ENCODE measurements at regions not wholly inside any gene's neighbourhood (a gene's known extent, or its start where the extent isn't known, plus 50 kb on each side); places are given as distances from the start of the nearest gene placed in this dataset.
"Not testable (repeated sequence)": the region's sequence is repeated elsewhere in the genome, so short reads cannot be mapped to it uniquely, and the experiment has no call there.

DNA sequence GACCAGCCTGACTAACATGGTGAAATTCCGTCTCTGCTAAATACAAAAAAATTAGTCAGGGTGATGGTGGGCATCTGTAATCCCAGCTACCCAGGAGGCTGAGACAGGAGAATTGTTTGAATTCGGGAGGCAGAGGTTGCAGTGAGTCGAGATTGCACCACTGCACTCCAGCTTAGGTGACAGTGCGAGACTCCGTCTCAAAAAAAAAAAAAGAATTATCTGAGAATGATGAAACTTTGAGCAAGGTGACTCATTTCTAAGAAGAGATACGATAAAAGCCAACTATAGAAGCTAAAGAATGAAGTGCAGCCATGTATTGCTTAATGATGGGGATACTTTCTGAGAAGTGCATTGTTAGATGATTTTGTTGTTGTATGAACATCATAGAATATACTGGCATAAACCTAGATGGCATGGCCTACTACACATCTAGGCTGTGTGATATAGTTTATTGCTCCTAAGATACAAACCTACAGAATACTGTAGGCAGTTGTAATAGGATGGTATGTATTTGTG lies 64.7 kb downstream of the SNRPE start:
- DNase-seq: no peak

DNA sequence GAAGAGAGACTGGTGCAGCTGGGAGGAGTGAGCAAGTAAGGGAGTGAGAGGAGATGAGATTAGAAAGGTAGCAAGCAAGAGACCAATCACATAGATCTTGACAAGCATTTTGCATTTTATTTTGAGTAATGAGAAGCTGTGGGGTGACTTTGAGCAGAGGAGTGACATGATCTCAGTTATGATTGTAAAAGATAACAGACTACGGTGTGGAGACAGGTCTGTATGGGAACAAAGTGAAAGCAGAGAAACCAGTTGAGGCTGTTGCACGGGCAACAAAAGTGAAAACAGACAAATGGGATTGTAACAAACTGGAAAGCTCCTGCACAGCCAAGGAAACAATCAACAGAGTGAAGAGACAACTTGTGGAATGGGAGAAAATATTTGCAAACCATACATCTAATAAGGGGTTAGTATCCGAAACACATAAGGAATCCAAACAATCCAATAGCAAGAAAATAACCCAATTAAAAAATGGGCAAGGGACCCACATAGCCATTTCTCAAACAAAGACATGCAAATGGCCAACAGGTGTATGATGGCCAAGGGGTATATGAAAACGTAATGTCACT lies 68.4 kb downstream of the SNRPE start:
- DNase-seq: no peak

DNA sequence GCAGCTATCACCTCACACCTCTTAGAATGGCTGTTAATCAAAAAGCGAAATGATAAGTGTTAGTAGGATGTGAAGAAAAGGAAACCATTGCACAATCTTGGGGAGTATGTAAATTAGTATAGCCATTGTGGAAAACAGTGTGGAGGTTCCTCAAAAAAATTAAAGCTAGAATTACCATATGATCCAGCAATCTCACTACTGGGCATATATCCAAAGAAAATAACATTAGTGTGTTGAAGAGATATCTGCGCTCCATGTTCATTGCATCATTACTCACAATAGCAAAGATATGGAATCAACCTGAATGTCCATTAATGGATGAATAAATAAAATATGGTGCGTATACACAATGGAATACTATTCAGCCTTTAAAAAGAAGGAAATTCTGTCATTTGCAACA lies 68.9 kb downstream of the SNRPE start:
- DNase-seq: no peak

DNA sequence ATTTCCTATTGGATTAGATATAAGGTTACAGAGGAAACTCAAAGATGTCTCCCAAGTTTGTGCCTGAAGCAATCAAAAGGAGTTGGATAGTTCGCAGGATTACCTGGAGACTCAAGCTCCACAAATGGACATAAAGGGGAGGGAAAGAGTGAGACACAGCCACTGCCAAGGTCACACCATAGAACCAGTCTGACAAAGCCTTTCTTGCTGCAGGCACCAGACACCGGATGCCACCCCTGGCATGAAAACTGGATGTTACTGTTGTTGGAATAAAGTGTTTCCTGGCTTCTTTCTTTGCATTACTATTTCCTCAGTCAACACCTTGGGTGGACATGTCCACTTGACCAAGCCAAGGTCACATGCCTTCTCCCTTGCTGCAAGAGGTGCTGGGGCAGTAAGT lies 70.6 kb downstream of the SNRPE start:
- DNase-seq: no peak

DNA sequence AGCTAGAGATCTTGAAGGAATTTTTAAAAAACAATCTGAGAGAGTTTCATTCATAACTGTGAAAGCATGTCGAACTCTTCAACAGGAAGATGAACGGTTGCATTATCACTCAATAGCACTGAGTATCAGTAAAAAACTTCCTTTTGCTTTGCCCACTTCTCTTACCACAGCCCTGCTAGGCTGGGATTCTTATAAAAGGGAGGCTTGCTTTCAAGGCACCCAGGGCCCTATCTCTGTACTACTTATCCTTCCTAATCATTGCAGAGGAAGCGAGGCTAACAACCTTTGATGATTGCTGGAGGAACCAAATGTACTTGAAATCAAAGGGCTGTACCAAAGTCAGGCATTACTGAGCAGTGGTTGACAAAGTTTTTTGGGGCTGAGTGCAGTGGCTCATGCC lies 71.2 kb downstream of the SNRPE start:
- no peak for DNase-seq

DNA sequence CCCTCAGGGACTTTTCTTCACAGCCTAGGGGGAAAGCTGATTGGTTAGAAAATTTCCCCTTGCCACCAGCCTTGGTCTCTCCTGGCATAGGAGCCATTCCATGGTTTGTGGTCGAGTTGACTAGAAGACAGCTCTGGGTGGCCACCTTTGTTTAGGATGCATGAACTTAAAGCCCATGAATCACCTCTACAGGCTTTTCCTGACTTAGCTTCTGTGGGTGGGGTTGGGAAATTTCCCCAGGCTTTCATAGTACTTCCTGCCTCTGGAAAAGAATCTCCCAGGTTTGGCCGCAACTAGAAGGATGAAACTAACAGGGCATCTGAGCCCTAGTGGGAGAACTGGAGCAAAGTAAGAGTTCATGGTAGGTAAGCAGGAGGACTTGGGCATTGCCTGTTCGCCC lies 72.6 kb downstream of the SNRPE start:
- no peak for DNase-seq

DNA sequence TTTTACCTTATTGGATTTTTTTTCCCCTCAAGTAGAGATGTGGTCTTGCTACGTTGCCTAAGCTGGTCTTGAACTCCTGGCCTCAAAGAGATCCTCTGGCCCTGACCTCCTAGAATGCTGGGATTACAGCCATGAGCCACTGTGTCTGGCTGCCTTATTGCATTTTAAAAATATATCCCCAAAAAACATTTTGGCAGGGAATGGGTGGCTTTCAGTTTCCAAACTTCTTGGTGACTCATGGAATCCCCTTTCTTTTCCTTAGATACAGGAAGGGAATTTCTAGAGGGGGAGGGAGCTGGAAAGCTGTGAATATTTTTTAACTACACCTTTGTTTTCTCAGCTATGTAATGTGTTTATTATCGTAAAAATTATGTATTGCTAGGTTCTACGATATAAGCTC lies 73.3 kb downstream of the SNRPE start:
- no peak for DNase-seq

DNA sequence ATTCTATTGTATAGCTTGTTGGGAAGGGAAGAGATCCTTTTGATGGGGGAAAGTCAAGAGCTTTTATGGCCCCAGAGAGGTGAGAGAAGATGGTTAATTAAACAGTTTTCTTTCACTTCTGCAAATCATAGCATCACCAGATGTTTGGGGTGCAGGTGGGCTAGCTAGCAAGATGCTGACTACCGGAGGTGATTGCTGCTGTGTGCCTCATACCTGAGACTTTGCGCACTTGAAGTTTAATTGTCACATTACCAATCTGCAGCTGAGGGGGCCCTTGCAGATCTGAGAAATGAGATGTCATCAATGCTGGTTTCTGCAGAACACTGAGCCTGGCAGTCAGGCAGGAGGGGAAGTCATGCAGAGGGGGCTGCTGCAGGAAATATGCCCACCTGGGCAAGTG lies 73.9 kb downstream of the SNRPE start:
- DNase-seq: no peak

DNA sequence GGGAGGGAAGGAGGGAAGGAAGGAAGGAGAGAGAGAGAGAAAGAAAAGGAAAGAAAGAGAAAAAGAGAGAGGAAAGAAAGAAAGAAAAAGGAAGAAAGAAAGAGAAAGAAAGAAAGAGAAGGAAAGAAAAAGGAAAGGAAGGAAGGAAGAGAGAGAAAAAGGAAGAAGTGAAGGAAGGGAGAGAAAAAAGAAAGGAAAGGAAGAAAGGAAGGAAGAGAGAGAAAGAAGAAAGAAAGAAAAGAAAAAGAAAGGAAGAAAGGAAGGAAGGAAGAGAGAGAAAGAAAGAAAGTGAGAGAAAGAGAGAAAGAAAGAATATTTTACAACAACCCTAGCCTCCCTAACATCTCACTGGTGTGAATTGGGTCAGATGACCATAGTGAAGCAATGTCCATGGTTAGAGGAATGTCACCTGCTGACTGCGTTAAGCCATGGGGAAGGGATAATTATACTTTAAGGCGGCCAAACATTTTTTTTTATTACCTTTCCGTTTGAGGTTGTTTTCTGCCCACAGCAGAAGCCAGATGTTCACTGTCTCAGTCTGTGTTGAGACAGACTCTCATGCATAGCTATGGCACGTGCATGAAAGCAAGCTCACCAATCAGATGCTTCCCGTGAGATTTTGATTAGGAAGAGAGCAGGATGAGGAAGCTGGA lies 76.4 kb downstream of the SNRPE start:
- DNase-seq: no peak

DNA sequence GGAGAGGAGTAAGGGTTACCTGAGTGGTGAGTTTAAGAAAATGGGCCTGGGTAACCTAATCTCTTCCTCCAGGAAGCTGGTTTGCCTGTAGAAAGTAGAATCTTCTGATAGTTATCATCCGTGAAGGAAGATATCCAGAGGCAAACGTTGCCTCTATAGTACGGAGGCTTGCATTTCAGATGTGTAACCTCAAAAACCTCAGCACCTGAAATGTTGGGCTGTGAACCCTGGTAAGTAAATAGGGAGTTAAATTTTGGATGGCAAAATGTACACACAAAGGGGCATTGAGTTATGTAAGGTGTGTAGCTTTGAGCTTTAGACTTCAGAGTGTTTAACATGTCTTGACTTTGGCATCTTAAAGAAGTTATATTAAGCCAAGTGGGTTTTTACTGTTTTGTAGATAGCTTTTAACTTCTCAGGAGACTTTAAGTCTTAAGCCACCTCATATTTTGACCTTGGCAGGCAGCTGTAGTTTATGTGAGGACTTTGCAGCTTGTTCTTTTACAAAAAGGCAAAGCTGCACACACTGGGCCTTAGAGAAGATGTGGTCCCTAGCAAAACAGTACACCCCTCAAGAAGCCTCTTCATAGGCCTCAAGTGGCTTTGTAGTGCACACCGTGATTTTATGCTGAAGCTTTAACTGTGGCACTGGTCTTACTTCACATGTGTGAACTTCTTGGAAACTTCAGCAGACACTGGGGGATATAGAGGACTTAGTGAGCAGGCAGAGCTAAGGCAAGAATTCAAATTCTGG lies 83.4 kb downstream of the SNRPE start:
- DNase-seq: no peak

DNA sequence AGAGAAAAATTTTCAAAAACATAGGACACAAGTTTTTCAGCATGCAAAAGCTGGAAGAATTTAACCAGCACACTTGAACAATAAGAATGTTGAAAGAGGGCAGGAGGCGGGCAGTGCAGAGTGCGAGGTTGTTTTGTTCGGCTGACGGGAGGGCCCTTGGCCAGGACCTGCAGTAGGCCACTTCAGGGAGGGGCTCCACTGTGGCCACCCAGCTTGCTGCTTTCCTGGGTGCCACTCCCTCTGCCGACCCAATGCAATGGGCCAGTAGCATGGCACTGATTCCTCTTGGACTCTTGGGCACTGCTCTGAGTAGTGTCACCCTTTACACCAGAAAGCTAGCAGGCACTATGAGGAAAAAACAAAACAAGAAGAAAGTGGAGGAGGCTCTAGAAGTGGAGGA lies 92.9 kb downstream of the SNRPE start:
- DNase-seq: no peak

DNA sequence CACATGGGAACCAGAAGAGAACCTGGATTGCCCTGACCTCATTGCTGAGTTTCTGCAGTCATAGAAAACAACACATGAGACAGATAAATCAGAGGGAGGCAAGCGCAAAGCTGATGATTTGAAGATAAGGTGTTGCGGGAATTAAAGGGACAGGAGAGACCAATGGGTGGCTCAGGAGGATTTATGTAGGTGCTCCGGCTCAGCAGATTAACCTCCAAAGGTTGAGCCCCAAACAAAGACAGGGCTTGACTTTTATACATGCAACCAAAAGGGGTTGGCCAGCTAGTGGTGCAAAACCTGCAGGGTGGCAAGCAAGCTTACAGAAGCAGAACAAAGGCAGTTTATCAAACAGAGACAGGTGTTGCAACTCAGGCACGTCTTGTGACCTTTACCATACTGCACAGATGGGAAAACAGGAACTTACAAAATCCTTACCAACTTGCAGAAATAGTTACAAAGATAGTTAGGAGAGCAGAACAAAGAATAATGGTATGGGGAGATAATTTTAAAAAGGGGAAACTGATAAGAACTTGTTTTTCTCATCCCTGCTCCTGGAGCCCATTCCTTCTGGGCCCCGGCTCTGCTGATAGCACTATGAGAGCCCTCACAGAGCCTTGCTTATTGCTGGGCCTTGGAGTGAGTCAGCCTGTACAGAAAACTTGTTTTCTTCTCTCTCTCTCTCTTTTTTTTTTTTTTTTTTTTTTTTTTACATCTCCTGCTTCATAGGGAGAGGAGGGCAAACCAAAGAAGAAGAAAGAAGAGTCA lies 93.6 kb downstream of the SNRPE start:
- DNase-seq: no peak

DNA sequence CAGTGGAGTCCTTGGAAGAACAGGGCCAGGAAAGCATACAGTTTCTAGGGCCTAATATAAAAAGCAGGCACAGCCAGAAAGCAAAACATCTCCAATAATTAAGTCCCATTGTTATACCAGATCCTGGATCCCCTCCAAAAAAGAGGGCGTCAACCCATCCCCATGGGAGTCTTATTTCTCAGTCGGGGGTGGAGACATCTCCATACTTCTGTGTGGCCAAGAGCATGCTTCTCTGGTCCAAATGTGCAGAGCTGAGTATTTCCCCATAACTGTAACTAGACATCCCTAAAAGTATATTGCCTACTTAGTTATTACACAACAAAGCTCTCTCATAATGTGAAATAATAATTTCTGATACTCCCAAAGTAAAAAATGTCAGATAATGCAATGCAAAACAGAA lies 104.2 kb upstream of the SOX13 start:
- DNase-seq: no peak

DNA sequence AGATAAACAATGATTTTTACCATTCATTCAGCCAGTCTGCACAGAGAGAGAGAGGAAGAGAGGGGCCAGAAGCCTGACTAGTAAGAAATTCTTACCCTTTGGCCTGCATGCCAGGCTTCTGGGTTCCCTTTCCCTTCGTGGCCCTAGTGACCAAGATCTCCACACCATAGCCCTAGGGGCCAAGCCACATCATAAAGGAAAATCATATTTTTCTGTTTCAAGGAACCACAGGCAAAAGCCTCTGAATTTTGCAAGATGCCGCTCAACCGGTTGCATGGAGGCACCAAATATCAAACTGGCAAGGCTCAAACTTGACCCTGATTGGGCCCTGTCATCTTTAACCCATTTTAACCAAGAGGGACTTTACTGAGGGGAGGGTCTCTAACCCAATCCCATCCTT lies 103.1 kb upstream of the SOX13 start:
- DNase-seq: no peak

DNA sequence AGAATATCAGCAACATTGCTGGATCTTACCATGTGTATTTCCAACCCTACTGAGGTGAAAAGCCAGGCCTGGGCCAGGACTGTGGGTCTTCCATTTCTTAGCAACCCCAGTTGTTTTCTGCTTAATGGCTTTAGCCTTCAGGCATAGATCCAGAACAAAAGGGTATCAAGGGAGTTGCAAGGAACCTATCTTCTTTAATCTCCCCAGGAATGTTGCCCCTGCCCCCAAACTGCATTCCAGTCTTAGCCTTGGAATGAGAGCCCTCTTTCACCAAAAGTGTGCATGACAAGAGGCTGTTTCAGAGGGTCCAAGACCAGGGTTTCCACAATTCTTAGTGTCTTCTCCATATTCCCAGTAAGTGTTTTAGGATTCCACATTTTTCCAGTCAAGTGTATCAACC lies 87.9 kb upstream of the SOX13 start:
- no peak for DNase-seq

DNA sequence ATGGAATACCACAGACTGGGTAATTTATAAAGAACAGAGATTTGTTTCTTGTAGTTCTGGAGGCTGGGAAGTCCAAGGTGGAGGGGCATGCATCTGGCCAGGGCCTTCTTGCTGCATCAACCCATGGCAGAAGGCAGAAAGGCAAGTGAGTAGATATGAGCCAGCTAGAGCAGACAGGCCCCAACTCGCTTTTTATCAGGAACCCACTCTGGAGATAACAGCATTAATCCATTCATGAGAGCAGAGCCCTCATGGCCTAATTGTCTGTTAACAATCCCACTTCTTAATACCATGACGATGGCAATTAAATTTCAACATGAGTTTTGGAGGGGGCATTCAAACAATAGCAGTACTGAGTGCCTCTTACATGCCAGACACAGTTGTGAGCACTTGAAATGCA lies 87.2 kb upstream of the SOX13 start:
- no peak for DNase-seq

DNA sequence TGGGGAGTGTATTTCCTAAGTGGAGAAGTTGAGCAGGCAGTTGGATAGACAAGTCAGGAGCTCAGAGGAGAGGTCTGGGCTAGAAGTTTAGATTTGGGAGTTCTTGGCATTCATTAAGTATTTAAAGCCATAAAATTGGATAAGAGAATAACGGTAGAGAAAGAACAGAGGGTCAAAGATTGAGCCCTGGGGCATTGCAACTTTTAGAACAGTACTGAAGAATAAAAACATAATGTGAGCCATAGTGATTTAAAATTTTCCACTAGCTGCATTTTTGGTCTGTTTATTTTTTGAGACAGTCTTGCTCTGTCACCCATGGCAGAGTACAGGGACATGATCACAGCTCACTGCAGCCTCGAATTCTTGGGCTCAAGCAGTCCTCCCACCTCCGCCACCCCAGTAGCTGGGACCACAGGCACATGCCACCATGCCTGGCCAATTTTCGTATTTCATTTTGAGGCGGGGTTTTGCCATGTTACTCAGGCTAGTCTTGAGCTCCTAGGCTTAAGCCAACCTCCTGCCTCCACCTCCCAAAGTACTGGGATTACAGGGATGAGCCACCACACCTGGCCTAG lies 85.9 kb upstream of the SOX13 start:
- no peak for DNase-seq

DNA sequence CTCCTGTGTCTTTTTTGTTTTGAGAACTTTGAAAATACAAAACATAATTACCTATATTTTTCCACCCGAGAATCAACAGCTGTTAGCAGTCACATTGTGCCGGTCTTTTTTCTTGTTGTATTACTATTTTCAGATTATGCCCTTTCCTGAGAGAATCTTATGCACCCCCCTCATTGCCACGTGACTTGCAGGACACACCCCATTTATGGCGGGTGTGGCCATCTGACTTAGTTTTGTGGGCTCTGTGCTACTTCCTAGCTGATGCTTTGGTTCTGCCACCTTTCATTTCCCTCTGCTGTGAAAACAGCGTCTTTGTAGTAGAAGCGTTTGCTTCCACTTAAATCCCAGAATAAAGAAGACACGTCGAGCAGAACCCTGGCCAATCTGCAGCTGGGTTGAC lies 82.8 kb upstream of the SOX13 start:
- no peak for DNase-seq

DNA sequence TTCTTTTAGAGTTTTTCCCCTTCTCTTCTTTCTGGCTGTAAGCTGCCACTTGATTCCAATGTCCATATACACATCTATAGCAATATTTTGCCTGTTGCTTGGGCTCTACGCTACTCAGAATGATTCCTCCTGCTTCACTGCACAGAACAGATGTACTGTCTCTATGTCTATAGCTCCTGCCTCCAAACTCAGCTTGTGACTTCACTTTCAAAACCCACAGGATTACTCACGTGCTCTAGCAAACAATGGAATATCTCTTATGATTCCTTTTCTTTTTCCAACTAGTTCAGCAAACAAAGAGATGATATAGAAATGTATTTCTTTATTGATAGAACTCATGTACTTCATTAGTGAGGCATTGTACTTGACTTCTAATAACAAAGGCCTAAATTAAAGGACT lies 80.5 kb upstream of the SOX13 start:
- DNase-seq: no peak

DNA sequence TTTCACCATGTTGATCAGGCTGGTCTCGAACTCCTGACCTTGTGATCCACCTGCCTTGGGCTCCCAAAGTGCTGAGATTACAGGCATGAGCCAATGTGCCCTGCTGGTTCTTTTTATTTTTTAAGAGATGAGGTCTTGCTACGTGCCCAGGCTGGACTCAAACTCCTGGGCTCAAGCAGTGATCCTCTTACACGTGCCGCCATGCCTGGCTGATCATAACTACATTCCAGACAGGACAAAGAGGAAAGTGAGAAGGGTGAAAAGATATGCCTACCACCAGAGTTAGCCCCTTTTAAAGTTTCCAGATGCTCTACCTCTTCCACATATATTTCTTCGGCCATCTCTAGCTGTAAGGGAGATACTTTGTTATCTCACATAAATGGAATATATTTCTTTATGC lies 79.7 kb upstream of the SOX13 start:
- no peak for DNase-seq

DNA sequence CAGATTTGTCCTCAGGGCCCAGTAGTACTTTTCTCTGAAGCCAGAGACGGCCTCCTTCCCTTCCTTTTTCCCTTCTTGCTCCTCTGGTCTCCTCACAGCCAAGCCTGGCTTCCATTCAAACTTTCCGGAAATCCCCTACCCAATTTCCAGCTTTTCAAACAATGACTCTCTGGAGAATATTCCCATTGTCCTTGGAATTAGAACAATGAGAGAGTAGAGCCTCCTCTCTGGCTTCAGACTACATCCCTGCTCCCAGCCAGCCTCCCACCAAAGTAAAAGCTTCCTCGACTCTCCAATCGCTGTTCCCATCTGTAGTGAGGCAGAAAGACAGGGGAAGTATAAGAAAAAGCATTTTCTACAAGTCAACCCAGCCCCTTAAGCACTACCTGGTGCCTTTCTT lies 77.7 kb upstream of the SOX13 start:
- peak in 1 of 2 experiments; percentile 40 for DNase-seq

DNA sequence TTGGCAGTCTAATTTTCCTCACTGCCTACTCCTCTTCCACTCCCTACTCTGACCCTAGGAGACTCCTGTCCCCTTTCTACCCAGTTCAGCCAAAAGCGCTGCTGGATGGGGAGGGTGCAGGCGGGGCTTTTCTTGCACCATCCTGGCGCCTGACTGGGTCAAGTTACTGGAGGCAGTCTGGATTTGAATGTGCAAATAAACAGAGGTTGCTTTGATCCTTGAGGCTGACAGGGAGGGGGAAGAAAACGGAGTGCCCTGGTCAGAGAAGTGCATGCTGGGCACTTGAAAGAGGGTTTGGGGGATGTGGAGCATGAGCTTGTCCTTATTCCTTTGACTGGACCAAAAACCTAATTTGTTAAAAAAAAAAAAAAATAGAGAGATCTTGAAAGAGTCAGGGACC lies 76.8 kb upstream of the SOX13 start:
- DNase-seq: peak; percentile 48 to 69

DNA sequence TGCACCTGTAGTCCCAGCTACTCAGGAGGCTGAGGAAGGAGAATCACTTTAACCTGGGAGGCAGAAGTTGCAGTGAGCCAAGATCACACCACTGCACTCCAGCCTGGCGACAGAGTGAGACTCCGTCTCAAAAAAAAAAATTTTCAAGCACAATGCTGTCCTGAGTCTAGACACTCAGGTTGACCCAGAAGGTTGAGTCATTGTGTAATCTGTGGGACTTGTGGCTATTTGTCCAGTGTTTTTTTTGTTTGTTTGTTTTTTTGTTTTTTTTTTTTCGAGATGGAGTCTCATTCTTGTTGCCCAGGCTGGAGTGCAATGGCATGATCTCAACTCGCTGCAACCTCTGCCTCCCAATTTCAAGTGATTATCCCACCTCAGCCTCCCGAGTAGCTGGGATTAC lies 74.3 kb upstream of the SOX13 start:
- not testable (repeated sequence) for DNase-seq

All from NCI-H1930 (cell line).